Lower leg skin (tissue), 3 donors: ENCODE measurements at regions not wholly inside any gene's neighbourhood (a gene's known extent, or its start where the extent isn't known, plus 50 kb on each side); places are given as distances from the start of the nearest gene placed in this dataset.

Experiments
- POLR2A ChIP-seq, 2 donors: fragments of 450-650 bp; IDR thresholded peaks; one replicate each; pipeline ENCODE4 v1.6.1; 2016 to 2017; ENCODE audit warnings: antibody characterized with exemption in 2 of 2, mild to moderate bottlenecking in 1 of 2, moderate library complexity in 1 of 2
- TF ChIP-seq, protein P1 (sequence below), 3 donors: fragments of 450-650 bp; IDR thresholded peaks; one replicate each; pipeline ENCODE4 v1.5.1; 2016; ENCODE audit warnings: antibody characterized with exemption in 3 of 3, mild to moderate bottlenecking in 3 of 3, moderate library complexity in 2 of 3

DNA sequence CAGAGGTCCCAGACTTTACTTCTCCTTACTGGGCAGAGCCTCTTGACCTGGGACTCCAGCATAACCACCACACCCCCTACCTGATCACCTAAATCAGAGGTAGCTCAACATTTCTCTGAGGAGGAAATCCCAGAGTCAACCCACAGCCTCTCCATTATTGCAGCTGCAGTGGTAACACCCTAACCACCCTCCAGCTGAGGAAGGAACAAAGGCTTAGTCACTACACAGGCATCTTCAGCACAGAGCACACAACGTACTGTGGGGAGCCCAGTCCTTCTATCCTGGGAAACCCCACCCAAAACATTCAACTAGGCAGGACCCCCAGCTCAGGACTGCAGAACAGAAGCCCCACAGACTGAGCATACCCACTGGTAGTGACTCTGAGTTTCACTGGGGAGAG, 824.7 kb upstream of the SLITRK5 start:
- TF ChIP-seq, protein P1, sequence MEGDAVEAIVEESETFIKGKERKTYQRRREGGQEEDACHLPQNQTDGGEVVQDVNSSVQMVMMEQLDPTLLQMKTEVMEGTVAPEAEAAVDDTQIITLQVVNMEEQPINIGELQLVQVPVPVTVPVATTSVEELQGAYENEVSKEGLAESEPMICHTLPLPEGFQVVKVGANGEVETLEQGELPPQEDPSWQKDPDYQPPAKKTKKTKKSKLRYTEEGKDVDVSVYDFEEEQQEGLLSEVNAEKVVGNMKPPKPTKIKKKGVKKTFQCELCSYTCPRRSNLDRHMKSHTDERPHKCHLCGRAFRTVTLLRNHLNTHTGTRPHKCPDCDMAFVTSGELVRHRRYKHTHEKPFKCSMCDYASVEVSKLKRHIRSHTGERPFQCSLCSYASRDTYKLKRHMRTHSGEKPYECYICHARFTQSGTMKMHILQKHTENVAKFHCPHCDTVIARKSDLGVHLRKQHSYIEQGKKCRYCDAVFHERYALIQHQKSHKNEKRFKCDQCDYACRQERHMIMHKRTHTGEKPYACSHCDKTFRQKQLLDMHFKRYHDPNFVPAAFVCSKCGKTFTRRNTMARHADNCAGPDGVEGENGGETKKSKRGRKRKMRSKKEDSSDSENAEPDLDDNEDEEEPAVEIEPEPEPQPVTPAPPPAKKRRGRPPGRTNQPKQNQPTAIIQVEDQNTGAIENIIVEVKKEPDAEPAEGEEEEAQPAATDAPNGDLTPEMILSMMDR (IDR thresholded peaks at IDR 0.05), result no peak
- no peak for TF ChIP-seq POLR2A (IDR thresholded peaks at IDR 0.05)
